ENCODE measurements at regions not wholly inside any gene's neighbourhood (a gene's known extent, or its start where the extent isn't known, plus 50 kb on each side); places are given as distances from the start of the nearest gene placed in this dataset.

DNA sequence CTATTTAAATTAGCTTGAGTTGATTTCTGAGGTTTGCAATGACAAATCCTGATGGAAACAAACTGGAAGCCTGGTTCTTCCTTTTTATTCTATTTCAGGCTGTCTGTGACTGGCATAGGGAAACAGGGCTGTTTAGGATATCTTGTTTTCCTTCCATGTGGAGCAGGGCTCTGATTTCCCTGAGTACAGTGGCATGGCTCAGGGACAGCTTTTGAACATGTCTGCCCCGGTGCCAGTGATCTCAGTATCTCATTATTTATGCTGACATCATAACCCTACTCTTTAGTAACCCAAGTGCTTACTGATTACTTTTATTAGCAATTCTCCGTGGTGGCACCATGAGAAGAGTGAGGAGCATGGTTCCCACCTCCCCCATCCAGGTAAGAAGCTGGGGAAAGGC, 720.3 kb downstream of the GALR1 start:
- no peak for DNase-seq (ENCODE audit: insufficient read length, low spot score)

DNA sequence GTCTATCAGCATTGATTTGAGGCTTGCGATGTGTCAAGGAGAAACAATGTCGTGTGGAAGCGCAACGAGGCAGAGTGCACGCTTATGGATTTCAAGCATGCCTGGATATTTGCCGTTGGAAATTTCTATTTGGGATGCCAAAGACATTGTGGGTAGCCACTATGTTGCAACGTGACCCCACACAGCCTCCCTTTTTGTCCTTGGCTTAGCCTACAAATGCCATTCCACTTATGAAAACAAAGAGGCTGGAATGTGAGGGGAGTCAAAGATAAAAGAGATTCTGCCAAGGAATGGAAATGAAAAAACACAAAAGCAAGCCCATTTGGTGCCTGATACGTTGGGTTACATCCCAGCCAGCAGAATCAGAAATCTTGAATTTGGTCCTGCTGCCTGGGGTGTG, 721.2 kb downstream of the GALR1 start:
- DNase-seq (ENCODE audit: insufficient read length, low spot score) (no peak), FAIRE-seq (no peak)

More for the DNA sequence above, 720.3 kb downstream of the GALR1 start:
- no peak for FAIRE-seq

DNA sequence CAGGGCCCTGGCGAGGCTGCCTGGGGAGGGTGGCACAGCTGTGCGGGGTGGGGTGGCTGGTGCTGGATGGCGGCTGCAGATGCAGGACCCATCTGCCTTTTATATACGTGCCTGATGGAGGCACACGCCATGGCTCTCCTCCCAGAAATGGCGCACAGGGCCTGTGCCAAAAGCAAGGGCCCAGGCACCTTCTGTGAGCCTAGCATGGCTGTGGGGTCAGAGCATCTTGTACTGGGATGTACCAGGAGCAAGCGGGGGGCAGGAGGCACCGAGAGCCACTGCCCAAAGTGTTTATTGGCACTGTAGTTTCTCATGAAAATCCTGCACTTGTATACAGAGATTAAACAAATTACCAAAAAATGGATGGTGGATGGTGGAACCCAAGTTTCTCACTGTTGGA, 724.1 kb downstream of the GALR1 start:
- FAIRE-seq = no peak
- DNase-seq (ENCODE audit: insufficient read length, low spot score) = no peak

DNA sequence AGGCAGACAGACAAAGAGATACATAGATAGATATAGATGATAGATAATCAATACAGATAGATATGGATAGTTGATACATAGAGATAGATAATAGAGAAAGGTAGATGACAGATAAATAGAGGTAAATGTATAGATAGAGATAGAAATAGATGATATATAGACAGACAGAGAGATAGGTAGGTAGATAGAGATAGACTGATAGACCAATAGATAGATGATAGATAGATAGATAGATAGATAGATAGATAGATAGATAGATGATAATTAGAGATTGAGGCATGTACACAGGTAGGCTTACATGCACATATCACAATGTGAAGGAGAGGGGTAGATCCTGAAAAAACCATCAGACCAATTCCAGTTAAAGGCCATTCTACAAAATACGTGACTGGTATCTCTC, 724.7 kb downstream of the GALR1 start:
- no peak for FAIRE-seq

DNA sequence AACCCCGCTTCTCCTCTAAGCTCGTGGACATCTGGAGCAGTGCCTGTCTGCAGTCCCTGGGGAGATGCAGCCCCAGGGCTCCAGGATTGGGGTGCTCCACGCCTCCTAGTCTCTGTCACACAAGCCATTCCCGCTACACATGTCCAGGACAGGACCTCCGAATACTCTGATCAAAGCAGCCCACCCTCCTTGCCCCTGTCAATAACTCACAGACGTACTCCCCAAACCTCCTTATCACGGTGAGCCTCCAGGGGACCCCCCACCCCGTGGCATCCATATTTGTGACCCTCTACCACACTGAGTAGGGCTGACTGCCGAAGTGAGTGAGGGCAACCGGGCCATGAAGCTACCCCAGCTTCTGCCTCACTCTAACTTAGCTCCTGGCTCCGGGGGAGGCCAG, 727.7 kb downstream of the GALR1 start:
- DNase-seq (ENCODE audit: insufficient read length, low spot score) = no peak

More for the DNA sequence above, 724.7 kb downstream of the GALR1 start:
- DNase-seq (ENCODE audit: insufficient read length, low spot score) = no peak

DNA sequence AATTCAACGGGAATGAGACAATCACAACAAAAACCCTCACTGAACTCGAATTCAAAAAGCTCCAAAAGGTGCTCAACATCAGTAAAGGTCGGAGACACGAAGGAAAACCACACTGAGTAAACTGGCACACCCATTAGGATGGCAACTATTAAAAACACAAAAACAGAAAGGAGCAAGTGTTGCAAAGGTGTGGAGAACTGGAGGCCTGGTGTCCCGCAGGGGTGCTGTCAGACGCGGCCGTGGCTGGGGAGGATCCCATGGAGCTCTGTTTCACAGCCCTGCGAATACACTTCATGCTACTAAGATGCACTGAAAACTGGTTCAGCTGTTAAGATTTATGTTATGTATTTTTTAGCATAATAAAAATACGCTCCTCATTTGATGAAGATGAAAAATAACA, 730.6 kb downstream of the GALR1 start:
- FAIRE-seq = no peak
- no peak for DNase-seq (ENCODE audit: insufficient read length, low spot score)

More for the DNA sequence above, 727.7 kb downstream of the GALR1 start:
- FAIRE-seq = no peak

GRCh38 chr18:77981874-77982273, 732.2 kb downstream of the GALR1 start:
- DNase-seq (ENCODE audit: insufficient read length, low spot score) = no peak
- FAIRE-seq = no peak

DNA sequence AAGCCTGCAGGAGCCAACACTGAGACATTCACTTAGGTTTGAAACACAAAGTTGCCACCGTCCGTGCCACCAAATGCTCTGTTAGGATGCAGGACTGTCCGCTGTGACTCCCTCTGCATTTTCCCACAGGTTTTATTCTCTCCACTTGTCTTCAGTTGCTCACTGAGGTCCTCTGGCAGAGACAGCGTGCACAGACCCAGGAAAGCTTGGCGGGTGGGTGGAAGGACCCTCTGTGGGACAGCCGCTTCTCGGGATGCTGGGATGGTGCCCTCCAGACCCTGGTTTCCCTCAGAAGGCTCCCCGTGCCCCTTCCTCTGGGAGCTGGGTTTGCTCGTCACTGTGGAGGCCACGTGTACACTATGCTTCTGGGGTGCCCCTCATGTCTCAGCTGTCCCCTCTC, 733.6 kb downstream of the GALR1 start:
- FAIRE-seq (no peak), DNase-seq (ENCODE audit: insufficient read length, low spot score) (no peak)

DNA sequence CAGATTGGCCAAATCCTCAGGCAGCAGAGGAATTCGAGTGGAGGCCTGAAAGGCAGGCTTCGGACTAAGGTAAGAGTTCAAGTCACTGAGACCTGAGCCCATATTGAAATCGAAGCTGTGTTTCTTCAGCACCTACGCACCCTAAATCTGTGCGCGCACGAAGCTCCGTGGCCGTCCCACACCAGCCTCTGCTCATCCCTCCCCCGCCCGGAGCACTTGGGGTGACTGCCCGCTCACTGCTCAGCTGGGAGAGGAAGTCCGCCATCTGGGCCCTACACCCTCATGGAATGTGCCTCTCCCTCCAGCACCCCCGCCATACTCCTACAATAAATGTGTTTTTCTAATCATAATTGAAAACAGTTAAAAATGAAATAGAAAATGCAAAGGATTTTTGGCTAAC, 734.5 kb downstream of the GALR1 start:
- DNase-seq (ENCODE audit: insufficient read length, low spot score) (no peak), FAIRE-seq (no peak)

DNA sequence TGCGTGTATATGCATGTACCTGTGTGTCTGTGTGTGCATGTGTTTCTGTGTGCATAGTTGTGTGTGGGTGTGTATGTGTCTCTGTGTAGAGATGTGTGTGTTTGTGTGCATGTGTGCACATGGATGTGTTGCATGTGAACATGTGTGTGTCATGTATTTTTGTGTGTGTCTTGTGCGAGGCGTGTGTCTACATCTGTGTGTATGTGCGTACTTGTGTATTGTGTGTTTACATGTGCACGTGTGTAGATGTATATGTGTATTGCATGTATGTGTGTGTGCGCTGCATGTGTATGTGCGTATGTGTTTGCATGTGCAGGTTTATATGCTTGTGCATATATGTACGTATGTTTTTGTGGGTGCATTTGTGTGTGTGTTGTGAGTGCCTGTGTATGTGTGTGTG, 735.2 kb downstream of the GALR1 start:
- no peak for FAIRE-seq
- no peak for DNase-seq (ENCODE audit: insufficient read length, low spot score)

DNA sequence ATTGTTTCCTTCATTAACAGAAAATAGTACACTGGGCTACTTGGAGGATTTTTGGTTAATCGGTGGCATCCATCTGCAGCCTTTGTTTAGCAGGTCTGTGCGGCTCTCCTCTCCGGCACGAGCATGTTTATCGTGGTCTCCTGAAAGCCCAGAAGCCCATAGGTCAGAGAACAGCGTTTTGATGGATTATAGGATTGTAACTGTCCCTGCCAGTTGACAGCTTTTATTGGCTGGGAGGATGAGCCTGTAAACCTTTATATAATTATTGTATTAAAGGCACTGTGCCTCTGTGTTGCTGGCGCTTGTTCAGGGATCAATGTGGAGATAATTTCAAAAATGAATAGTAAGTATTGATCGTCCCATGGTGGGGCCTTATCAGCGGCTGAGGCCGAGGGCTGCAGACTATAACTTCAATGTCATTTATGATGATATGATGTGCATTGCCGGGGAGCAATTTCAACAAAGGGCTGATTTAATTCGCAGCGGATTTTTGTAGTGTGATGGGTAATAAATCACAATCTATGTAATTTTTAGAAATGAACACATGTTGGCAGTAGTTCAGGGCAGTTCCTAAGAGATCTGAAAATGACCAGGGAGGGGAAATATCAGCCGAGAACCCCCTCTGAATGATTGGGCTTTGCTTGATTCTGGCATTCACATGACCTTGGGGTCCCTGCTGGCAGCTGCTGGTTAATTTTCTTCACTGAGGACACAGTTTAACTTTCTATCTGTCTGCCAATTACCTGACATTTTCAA, 736.1 kb downstream of the GALR1 start:
- no peak for DNase-seq (ENCODE audit: insufficient read length, low spot score)
- FAIRE-seq = no peak

- FAIRE-seq (no peak), DNase-seq (ENCODE audit: insufficient read length, low spot score) (no peak)
Observed at GRCh38 chr18:77990131-77990530, 740.5 kb downstream of the GALR1 start.

GRCh38 chr18:77990901-77991300, 741.3 kb downstream of the GALR1 start:
- FAIRE-seq = no peak
- DNase-seq (ENCODE audit: insufficient read length, low spot score) = no peak

- DNase-seq (ENCODE audit: insufficient read length, low spot score) (no peak), FAIRE-seq (no peak)
Observed at GRCh38 chr18:77992057-77992456, 742.4 kb downstream of the GALR1 start.

DNA sequence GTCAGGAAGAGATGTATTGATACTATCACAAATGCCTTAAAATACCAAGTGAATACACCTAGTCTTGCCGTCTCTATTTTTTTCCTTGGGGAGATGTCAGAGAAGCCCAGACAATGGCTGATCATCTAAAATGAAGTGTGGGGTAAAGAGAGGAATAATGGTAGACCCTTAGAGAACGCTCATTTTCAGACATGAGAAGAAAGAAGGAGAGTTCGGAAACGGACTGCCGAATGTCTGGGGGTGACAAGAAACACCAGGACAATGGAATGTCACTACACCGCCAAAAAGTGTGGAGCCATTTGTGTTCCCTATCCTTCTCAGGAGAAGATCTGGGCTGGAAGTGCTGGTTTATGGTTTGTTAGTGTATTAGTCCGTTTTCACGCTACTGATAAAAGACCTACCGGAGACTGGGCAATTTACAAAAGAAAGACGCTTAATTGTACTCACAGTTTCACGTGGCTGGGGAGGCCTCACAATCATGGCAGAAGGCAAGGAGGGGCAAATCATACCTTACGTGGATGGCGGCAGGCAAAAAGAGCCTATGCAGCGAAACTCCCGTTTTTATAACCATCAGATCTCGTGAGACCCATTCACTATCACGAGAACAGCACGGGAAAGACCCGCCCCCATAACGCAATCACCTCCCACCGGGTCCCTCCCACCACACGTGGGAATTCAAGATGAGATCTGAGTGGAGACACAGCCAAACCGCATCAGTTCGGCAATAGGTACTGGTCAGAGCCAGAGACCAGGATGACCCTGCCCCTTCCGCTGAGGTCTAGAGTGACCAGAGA, 743.7 kb downstream of the GALR1 start:
- no peak for DNase-seq (ENCODE audit: insufficient read length, low spot score)
- FAIRE-seq = no peak

DNA sequence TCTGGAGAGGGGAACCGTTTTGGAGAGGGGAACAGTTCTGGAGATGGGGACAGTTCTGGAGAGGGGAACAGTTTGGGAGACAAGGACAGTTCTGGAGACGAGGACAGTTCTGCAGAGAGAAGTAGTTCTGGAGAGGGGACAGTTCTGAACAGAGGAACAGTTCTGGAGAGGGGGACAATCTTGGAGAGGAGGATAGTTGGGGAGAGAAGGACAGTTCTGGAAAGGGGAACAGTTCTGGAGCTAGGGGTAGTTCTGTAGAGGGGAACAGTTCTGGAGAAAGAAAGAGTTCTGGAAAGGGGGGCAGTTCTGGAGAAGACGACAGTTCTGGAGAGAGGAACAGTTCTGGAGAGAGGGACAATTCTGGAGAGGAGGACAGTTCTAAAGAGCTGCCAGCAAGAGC, 745.9 kb downstream of the GALR1 start:
- FAIRE-seq = no peak

GRCh38 chr18:77996737-77997136, 747.1 kb downstream of the GALR1 start:
- DNase-seq (ENCODE audit: insufficient read length, low spot score) (no peak), FAIRE-seq (no peak)

More for the DNA sequence above, 745.9 kb downstream of the GALR1 start:
- no peak for DNase-seq (ENCODE audit: insufficient read length, low spot score)

DNA sequence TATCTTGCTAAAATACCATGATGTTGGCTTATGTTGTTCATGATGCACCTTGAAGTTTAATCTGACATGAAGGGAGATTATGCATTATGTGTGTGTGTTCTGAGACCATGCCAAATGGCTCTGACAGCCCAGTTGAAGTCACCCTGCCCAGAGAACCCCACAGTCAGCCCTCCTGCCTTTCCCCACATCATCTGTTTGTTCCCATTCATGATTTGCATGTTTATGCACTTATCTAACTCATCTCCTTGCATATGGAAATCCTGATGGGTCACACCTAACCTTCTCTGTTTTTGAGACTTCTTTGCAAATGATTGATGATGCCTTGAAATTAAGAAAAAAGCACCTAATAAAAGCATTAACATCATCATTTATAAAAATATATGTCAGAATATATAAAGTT, 752.2 kb downstream of the GALR1 start:
- DNase-seq (ENCODE audit: insufficient read length, low spot score) = no peak
- no peak for FAIRE-seq

DNA sequence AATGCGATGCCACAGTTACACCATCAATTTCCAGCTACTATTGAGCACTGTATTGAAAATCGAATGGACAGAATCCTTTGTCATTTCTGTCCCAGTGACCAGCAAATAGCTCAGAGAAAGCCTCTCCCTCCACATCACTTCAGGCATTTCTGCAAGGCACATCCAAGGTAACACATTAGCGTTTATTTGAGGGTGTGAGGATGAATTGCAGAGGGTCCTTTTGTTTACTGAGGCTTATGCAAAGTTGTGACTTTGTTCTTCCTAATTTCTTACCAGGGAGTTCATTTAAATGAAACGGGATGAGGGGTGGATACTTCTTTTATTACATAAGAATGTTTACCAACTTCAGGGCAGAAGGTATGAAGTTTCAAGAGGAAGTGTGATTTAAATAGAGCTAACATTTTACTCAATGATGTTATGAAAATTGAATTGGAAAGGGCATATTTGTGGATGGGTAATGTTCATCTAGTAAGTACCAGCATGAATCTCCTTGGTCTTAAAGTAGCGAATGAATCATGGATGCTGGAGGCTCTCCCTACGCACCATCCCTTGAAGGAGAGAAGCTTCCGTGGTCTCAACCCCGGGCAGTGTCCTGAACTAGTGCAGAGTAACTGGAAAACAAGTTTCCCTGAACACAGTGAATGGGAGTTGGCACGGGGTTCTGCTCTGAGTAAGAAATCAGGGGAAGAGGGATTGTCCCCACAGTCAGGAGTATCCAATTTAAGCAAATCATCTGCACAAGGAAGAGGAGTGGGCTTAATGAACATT, 756.5 kb downstream of the GALR1 start:
- FAIRE-seq = no peak
- no peak for DNase-seq (ENCODE audit: insufficient read length, low spot score)

DNA sequence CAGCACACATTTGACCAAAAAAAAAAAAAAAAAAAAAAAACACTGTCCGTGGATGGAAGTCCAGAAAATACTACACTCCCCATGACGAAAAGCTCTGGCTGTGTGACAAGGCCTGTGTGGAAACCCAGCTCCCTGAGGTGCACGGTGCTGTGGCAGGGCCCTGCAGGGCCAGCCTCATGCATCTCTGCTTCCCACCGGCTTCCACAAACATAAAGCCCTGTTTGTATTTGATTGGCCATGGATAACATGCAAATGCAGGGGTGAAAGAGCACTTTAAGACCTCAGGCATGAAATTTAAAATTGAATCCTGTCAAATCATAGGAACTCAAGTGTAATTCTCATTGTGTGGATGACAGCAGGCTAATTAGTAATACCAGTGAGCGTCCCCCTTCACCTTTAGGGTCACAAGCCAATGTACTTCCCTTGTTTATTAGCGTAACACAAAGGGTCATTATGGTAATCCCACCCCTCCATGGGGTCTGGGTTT, 757.2 kb downstream of the GALR1 start:
- FAIRE-seq (no peak), DNase-seq (ENCODE audit: insufficient read length, low spot score) (no peak)

DNA sequence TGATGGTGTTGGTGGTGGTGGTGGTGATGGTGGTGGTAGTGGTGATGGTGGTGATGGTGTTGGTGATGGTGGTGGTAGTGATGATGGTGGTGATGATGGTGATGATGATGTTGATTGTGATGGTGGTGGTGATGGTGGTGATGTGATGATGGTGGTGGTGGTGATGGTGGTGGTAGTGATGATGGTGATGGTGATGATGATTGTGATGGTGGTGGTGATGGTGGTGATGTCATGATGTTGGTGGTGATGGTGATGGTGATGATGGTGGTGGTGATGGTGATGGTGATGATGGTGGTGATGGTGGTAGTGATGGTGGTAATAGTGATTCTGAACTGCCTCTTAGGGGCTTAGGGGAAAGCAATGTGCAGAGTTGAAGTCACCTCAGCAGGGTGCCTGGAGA, 760.7 kb downstream of the GALR1 start:
- no peak for FAIRE-seq
- no peak for DNase-seq (ENCODE audit: insufficient read length, low spot score)

Data from HTR-8/SVneo (cell line).